Psoas muscle (tissue), 7 donors: ENCODE measurements at regions not wholly inside any gene's neighbourhood (a gene's known extent, or its start where the extent isn't known, plus 50 kb on each side); places are given as distances from the start of the nearest gene placed in this dataset.

Experiments
- ATAC-seq, 4 donors: fragments of 200-7000 bp; cut with Tn5 transposase; one replicate each; pipeline ENCODE4 v1.9.1; 2020; ENCODE audit warnings: moderate library complexity in 3 of 4, mild to moderate bottlenecking in 2 of 4
- DNase-seq, 2 donors: peaks; one replicate each; pipeline ENCODE4 v3.0.0-alpha.2; 2020
- H3K27ac ChIP-seq: fragments of 200-600 bp; one replicate; pipeline ENCODE4 v1.8.0; 2022
- H3K27me3 ChIP-seq, 3 donors: fragments of 200-600 bp in 1 of 3; one replicate each; pipeline versions ENCODE4 v1.6.1 to v1.8.0; 2013 to 2022; ENCODE audit warnings: low read length in 2 of 3, mild to moderate bottlenecking in 2 of 3, moderate library complexity in 1 of 3; ENCODE audit not compliant: insufficient read depth in 3 of 3
- H3K36me3 ChIP-seq, 2 donors: fragments of 200-600 bp in 1 of 2; one replicate each; pipeline versions ENCODE4 v1.6.1 to v1.8.0; 2013 to 2022; ENCODE audit warnings: low read depth in 1 of 2, mild to moderate bottlenecking in 1 of 2, moderate library complexity in 1 of 2; ENCODE audit not compliant: insufficient read depth in 1 of 2
- H3K4me1 ChIP-seq: fragments of 200-600 bp; one replicate; pipeline ENCODE4 v1.8.0; 2022
- H3K4me3 ChIP-seq: fragments of 200-600 bp; one replicate; pipeline ENCODE4 v1.8.0; 2022; ENCODE audit warnings: mild to moderate bottlenecking
- H3K9me3 ChIP-seq: fragments of 200-600 bp; one replicate; pipeline ENCODE4 v1.8.0; 2022
- CTCF ChIP-seq: fragments of 200-600 bp; IDR thresholded peaks from one replicate; pipeline ENCODE4 v1.8.0; 2022; ENCODE audit warnings: antibody characterized with exemption
- WGBS, 3 donors: extraction: QIAGEN DNeasy Blood & Tissue Kit; methylation state at CpG; one replicate each; pipeline versions ENCODE4 v1.1.6 to v1.1.7; 2013; 5-methylcytosine and 5-hydroxymethylcytosine counted together
- intact Hi-C, 2 donors: fragments of 100-400 bp; cut with DNase I; formaldehyde crosslinking; loops; one replicate each; pipeline versions ENCODE4 v1.11.0 to v1.14.2; 2022
- donor health status: healthy with polysubstance abuse.
- donor health status: DM: no; HTN: no; CAD: no; lungs with moderate emphysema.
- donor health status: Bipolar disorder and iron deficiency.
- donor health status: healthy.
- donor health status: DM: yes; HTN: yes; CAD: no.
- donor health status: DM: no; HTN: no; CAD: no.
- donor health status: DM: yes; HTN: yes; CAD: no.

- Histone ChIP-seq H3K27me3 (no peaks in the 10 kb centered on the region), H3K4me1 (no peaks in the 10 kb centered on the region), H3K9me3 (no peaks in the 10 kb centered on the region), H3K4me3 (no peak overlapping the region), H3K27ac (no peak overlapping the region), H3K36me3 (no peaks in the 10 kb centered on the region)
- intact Hi-C loops: no loop called here
- TF ChIP-seq CTCF: no peak
- no peak for ATAC-seq
- DNase-seq: no peak
- WGBS, 3 donors: 20 to 32% (median 25%) methylated on average over 2 of the region's 2 CpGs
Observed at GRCh38 chr4:130154901-130155300, 1058.9 kb downstream of the C4orf33 start.

DNA sequence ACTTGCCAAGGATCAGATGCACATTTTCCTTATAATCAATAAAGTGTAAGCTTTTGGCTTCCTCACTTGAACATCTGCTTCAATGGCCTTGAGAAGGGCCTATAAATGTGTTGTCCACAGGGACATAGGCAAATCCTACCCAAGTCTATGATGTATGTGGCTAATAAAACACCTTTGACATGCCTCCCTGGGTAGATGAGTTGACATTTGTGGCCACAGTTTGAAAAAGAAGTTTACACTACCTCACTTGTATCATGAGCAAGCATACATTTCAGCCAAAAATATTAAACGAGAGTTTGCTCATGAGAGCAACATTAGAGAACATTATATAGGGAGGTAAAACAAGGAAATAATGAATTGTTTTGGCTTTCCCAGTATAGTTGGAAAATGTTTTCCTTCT lies 1067.7 kb downstream of the C4orf33 start:
- Histone ChIP-seq H3K27me3 (no peaks in the 10 kb centered on the region), H3K36me3 (no peaks in the 10 kb centered on the region), H3K27ac (no peak overlapping the region), H3K4me1 (no peaks in the 10 kb centered on the region), H3K9me3 (no peaks in the 10 kb centered on the region), H3K4me3 (no peak overlapping the region)
- no peak for TF ChIP-seq CTCF
- 80 to 84% (median 83%) methylated on average over 1 of the region's 1 CpG for WGBS, 3 donors
- DNase-seq: no peak
- intact Hi-C loops: loop anchor here in 1 of 2 donors (10.0 kb wide), 1 partner anchor 879 kb away; no protein-coding TSS in a partner anchor
- ATAC-seq: no peak

GRCh38 chr4:130165381-130165780 lies 1069.4 kb downstream of the C4orf33 start:
- H3K9me3 ChIP-seq: no peaks in the 10 kb centered on the region
- no peaks in the 10 kb centered on the region for H3K4me1 ChIP-seq
- 91 to 97% (median 94%) methylated on average over 1 of the region's 1 CpG for WGBS, 3 donors
- H3K27ac ChIP-seq: no peak overlapping the region
- no peaks in the 10 kb centered on the region for H3K27me3 ChIP-seq
- intact Hi-C loops: loop anchor here in 1 of 2 donors (10.0 kb wide), 1 partner anchor 881 kb away; no protein-coding TSS in a partner anchor
- no peak overlapping the region for H3K4me3 ChIP-seq
- H3K36me3 ChIP-seq: no peaks in the 10 kb centered on the region
- DNase-seq (no peak), ATAC-seq (no peak)
- no peak for TF ChIP-seq CTCF

DNA sequence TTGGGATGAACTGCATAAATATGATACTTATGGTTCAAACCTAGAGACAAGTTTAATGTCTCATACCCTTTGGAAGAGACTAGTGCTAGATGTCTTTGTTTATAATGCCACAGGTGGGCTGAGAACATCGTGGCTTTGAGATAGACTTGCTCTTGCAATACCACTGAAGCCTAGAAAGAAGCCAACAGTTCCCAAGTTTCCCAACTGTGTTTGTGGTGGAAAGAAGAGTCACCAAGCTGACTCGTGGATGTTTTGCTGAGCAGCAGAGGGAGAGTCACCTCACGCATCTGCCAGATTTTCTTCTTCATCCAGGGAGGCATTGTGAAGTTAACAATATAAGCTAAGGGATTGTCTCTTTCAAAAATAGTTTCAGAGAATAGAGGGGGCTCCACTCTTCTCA lies 1076.2 kb downstream of the C4orf33 start:
- 32 to 39% (median 38%) methylated on average over 3 of the region's 3 CpGs for WGBS, 3 donors
- TF ChIP-seq CTCF: no peak
- H3K27me3 ChIP-seq: no peaks in the 10 kb centered on the region
- no peak overlapping the region for H3K27ac ChIP-seq
- H3K36me3 ChIP-seq: no peaks in the 10 kb centered on the region
- no peak for ATAC-seq
- DNase-seq: no peak
- H3K4me1 ChIP-seq: no peaks in the 10 kb centered on the region
- H3K9me3 ChIP-seq: no peaks in the 10 kb centered on the region
- intact Hi-C loops: no loop called here
- H3K4me3 ChIP-seq: no peak overlapping the region

DNA sequence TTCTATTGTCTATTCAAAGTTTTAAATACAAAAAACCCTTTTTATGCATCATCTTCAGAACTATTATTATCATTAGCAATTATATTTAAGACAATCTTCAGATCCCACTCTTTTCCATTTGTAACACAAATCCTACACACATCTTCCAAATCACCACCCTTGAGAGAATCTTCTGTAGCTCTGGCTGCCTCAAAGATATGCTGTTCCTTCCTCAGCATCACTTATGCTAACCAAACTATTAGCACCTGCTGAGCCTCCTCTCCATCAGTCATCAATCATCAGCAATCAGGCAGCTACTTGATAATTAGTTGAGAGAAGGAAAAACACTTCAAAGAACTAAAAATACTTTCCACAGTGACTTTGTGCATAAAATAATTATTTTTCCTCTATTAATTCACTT lies 1082.2 kb downstream of the C4orf33 start:
- no peak for ATAC-seq
- Histone ChIP-seq H3K27me3 (no peaks in the 10 kb centered on the region), H3K36me3 (no peaks in the 10 kb centered on the region), H3K9me3 (no peaks in the 10 kb centered on the region), H3K4me3 (no peak overlapping the region), H3K4me1 (no peaks in the 10 kb centered on the region), H3K27ac (no peak overlapping the region)
- intact Hi-C loops: no loop called here
- no peak for TF ChIP-seq CTCF
- no peak for DNase-seq
